GM23338 (cell line): ENCODE measurements at regions not wholly inside any gene's neighbourhood (a gene's known extent, or its start where the extent isn't known, plus 50 kb on each side); places are given as distances from the start of the nearest gene placed in this dataset.

Experiments
- ATAC-seq: fragments of 200-7000 bp; cut with Tn5 transposase; 3 replicates; pipeline ENCODE4 v1.9.1; 2020
- DNase-seq: peaks from one replicate; pipeline ENCODE4 v3.0.0-alpha.2; 2015; ENCODE audit warnings: low spot score
- H2AFZ ChIP-seq: fragments of 200-600 bp; sonication (generic); 2 replicates; pipeline ENCODE4 v1.8.0; 2016; ENCODE audit warnings: antibody characterized with exemption, mild to moderate bottlenecking, moderate library complexity
- H3F3A ChIP-seq: fragments of 200-600 bp; sonication (generic); replicated peaks from 2 replicates; pipeline ENCODE4 v1.8.0; 2017; ENCODE audit warnings: antibody characterized with exemption, mixed run types, low read depth
- H3K27ac ChIP-seq: fragments of 200-600 bp; sonication (generic); 2 replicates; pipeline ENCODE4 v1.6.1; 2016; ENCODE audit warnings: low read depth
- H3K27me3 ChIP-seq: fragments of 200-600 bp; sonication (generic); 2 replicates; pipeline ENCODE4 v1.8.0; 2016; ENCODE audit warnings: mild to moderate bottlenecking, mixed run types, moderate library complexity; ENCODE audit not compliant: insufficient read depth
- H3K36me3 ChIP-seq: fragments of 200-600 bp; sonication (generic); 2 replicates; pipeline ENCODE4 v1.8.0; 2016; ENCODE audit warnings: mild to moderate bottlenecking; ENCODE audit not compliant: insufficient read depth
- H3K4me1 ChIP-seq: fragments of 200-600 bp; sonication (generic); 2 replicates; pipeline ENCODE4 v1.8.0; 2016; ENCODE audit warnings: mild to moderate bottlenecking, moderate library complexity; ENCODE audit not compliant: insufficient read depth
- H3K4me2 ChIP-seq: fragments of 200-600 bp; sonication (generic); 2 replicates; pipeline ENCODE4 v1.7.1; 2017; ENCODE audit warnings: mixed run types
- H3K4me3 ChIP-seq: fragments of 200-600 bp; sonication (generic); 2 replicates; pipeline ENCODE4 v1.6.1; 2016; ENCODE audit warnings: mixed run types
- H3K79me2 ChIP-seq: fragments of 200-600 bp; sonication (generic); replicated peaks from 2 replicates; pipeline ENCODE4 v1.8.0; 2017; ENCODE audit warnings: mild to moderate bottlenecking; ENCODE audit not compliant: insufficient read depth
- H3K9me2 ChIP-seq: fragments of 200-600 bp; sonication (generic); 2 replicates; pipeline ENCODE4 v1.8.0; 2017; ENCODE audit not compliant: insufficient read depth
- H4K20me1 ChIP-seq: fragments of 200-600 bp; sonication (generic); replicated peaks from 2 replicates; pipeline ENCODE4 v1.8.0; 2017; ENCODE audit warnings: mild to moderate bottlenecking; ENCODE audit not compliant: insufficient read depth
- H3K27ac Mint-ChIP-seq: 2 replicates; pipeline ENCODE4 v1.8.0; 2020; ENCODE audit warnings: inconsistent platforms, mild to moderate bottlenecking, moderate library complexity, mixed read lengths
- H3K27me3 Mint-ChIP-seq: 3 replicates; pipeline ENCODE4 v1.8.0; 2022; ENCODE audit warnings: low read depth, mild to moderate bottlenecking, moderate library complexity, mixed read lengths, inconsistent platforms; ENCODE audit not compliant: insufficient read depth, poor library complexity
- H3K36me3 Mint-ChIP-seq: 3 replicates; pipeline ENCODE4 v1.8.0; 2021; ENCODE audit warnings: low read depth, mild to moderate bottlenecking, inconsistent platforms, moderate library complexity, mixed read lengths
- H3K4me1 Mint-ChIP-seq: 3 replicates; pipeline ENCODE4 v1.8.0; 2020; ENCODE audit warnings: mild to moderate bottlenecking, inconsistent platforms, mixed read lengths
- H3K4me3 Mint-ChIP-seq: 3 replicates; pipeline ENCODE4 v1.8.0; 2021; ENCODE audit warnings: moderate library complexity, mild to moderate bottlenecking, inconsistent platforms, mixed read lengths
- H3K9me3 Mint-ChIP-seq: 3 replicates; pipeline ENCODE4 v1.8.0; 2020; ENCODE audit warnings: moderate library complexity, mild to moderate bottlenecking, inconsistent platforms, mixed read lengths
- CREB1 ChIP-seq: fragments of 250-450 bp; sonication (Bioruptor Pico); IDR thresholded peaks from 2 replicates; pipeline ENCODE4 v1.5.0; 2020; ENCODE audit warnings: low read depth, mild to moderate bottlenecking, moderate library complexity
- ETS1 ChIP-seq: IDR thresholded peaks from 2 replicates; pipeline ENCODE4 v1.6.1; 2016; ENCODE audit warnings: antibody characterized with exemption
- EZH2 ChIP-seq: fragments of 200-600 bp; sonication (generic); IDR thresholded peaks from one replicate; pipeline ENCODE4 v1.8.0; 2017; ENCODE audit warnings: antibody characterized with exemption, mild to moderate bottlenecking, low read depth; ENCODE audit not compliant: unreplicated experiment
- EZH2phosphoT487 ChIP-seq: fragments of 200-600 bp; sonication (generic); IDR thresholded peaks from one replicate; pipeline ENCODE4 v1.8.1; 2018; ENCODE audit warnings: antibody characterized with exemption; ENCODE audit not compliant: unreplicated experiment
- JUNB ChIP-seq: IDR thresholded peaks from one replicate; pipeline ENCODE4 v1.6.1; 2016; ENCODE audit warnings: antibody characterized with exemption; ENCODE audit not compliant: unreplicated experiment
- NANOG ChIP-seq: IDR thresholded peaks from 2 replicates; pipeline ENCODE4 v1.6.1; 2016; ENCODE audit warnings: antibody characterized with exemption, borderline replicate concordance
- POLR2AphosphoS5 ChIP-seq: IDR thresholded peaks from 2 replicates; pipeline ENCODE4 v1.6.1; 2016; ENCODE audit warnings: antibody characterized with exemption, low read depth
- STAT1 ChIP-seq: IDR thresholded peaks from one replicate; pipeline ENCODE4 v1.6.1; 2016; ENCODE audit warnings: antibody characterized with exemption; ENCODE audit not compliant: unreplicated experiment
- ZNF114 ChIP-seq: fragments of 250-450 bp; sonication (Bioruptor Pico); IDR thresholded peaks from 2 replicates; pipeline ENCODE4 v1.5.0; 2020; ENCODE audit warnings: mild to moderate bottlenecking, moderate library complexity
- ZNF331 ChIP-seq: fragments of 250-450 bp; sonication (Bioruptor Pico); IDR thresholded peaks from 2 replicates; pipeline ENCODE4 v1.5.0; 2020; ENCODE audit warnings: low read depth, mild to moderate bottlenecking, moderate library complexity
- ZNF462 ChIP-seq: fragments of 250-450 bp; sonication (Bioruptor Pico); IDR thresholded peaks from 2 replicates; pipeline ENCODE4 v1.5.0; 2020; ENCODE audit warnings: mild to moderate bottlenecking, moderate library complexity
- TF ChIP-seq, protein P1 (sequence below): IDR thresholded peaks from one replicate; pipeline ENCODE4 v1.6.1; 2018; ENCODE audit warnings: antibody characterized with exemption; ENCODE audit not compliant: unreplicated experiment
- TF ChIP-seq, protein P2 (sequence below), 2 experiments: fragments of 200-600 bp in 1 of 2; sonication (generic) in 1 of 2; conservative IDR thresholded peaks; 2 replicates each; pipeline versions ENCODE4 v1.5.1 to v1.6.1; 2016 to 2017; ENCODE audit warnings: antibody characterized with exemption in 2 of 2, low read depth in 2 of 2, mild to moderate bottlenecking in 2 of 2, moderate library complexity in 1 of 2

DNA sequence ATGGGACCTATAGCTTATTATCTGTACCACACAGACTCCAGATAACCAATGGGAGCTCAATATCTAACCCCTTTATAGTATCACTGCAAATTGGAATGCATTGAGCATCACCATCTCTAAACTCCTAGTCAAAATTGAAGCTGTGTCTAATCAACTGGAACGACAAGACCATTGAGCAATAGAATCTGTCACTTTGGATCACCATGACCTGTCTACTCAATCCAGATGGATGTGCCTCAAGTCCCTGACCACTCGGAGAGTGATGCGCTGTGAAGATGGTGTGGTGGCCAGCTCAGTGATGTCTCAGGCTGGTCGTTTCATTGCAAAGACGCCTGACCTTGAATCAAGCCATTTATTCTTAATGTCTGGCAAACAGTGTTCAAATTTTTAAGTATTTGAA lies 160.5 kb downstream of the SEMA6D start:
- H3K4me1 ChIP-seq = no peaks in the 10 kb centered on the region
- Mint-ChIP-seq H3K36me3 (no peaks in the 10 kb centered on the region), H3K4me1 (peaks cover 5% of the 10 kb centered on the region; the same call in 1 of the 3 replicates), H3K4me3 (no peak overlapping the region), H3K9me3 (no peaks in the 10 kb centered on the region), H3K27ac (no peak overlapping the region), H3K27me3 (no peaks in the 10 kb centered on the region)
- H3K79me2 ChIP-seq = no peaks in the 10 kb centered on the region
- no peak overlapping the region for H2AFZ ChIP-seq
- TF ChIP-seq ETS1 (no peak), EZH2phosphoT487 (no peak), POLR2AphosphoS5 (no peak), CREB1 (no peak), ZNF331 (no peak), ZNF462 (CRISPR knock-in tag) (no peak), JUNB (no peak), STAT1 (no peak), NANOG (no peak), EZH2 (no peak), ZNF114 (CRISPR knock-in tag) (no peak)
- TF ChIP-seq, protein P1, sequence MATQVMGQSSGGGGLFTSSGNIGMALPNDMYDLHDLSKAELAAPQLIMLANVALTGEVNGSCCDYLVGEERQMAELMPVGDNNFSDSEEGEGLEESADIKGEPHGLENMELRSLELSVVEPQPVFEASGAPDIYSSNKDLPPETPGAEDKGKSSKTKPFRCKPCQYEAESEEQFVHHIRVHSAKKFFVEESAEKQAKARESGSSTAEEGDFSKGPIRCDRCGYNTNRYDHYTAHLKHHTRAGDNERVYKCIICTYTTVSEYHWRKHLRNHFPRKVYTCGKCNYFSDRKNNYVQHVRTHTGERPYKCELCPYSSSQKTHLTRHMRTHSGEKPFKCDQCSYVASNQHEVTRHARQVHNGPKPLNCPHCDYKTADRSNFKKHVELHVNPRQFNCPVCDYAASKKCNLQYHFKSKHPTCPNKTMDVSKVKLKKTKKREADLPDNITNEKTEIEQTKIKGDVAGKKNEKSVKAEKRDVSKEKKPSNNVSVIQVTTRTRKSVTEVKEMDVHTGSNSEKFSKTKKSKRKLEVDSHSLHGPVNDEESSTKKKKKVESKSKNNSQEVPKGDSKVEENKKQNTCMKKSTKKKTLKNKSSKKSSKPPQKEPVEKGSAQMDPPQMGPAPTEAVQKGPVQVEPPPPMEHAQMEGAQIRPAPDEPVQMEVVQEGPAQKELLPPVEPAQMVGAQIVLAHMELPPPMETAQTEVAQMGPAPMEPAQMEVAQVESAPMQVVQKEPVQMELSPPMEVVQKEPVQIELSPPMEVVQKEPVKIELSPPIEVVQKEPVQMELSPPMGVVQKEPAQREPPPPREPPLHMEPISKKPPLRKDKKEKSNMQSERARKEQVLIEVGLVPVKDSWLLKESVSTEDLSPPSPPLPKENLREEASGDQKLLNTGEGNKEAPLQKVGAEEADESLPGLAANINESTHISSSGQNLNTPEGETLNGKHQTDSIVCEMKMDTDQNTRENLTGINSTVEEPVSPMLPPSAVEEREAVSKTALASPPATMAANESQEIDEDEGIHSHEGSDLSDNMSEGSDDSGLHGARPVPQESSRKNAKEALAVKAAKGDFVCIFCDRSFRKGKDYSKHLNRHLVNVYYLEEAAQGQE = no peak
- TF ChIP-seq, protein P2, sequence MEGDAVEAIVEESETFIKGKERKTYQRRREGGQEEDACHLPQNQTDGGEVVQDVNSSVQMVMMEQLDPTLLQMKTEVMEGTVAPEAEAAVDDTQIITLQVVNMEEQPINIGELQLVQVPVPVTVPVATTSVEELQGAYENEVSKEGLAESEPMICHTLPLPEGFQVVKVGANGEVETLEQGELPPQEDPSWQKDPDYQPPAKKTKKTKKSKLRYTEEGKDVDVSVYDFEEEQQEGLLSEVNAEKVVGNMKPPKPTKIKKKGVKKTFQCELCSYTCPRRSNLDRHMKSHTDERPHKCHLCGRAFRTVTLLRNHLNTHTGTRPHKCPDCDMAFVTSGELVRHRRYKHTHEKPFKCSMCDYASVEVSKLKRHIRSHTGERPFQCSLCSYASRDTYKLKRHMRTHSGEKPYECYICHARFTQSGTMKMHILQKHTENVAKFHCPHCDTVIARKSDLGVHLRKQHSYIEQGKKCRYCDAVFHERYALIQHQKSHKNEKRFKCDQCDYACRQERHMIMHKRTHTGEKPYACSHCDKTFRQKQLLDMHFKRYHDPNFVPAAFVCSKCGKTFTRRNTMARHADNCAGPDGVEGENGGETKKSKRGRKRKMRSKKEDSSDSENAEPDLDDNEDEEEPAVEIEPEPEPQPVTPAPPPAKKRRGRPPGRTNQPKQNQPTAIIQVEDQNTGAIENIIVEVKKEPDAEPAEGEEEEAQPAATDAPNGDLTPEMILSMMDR (conservative IDR thresholded peaks at IDR 0.05; ENCODE audit: low read depth in 2 of 2) = no peak
- H3K27ac ChIP-seq = no peak overlapping the region
- H3K4me3 ChIP-seq = no peak overlapping the region
- no peak for ATAC-seq
- H3K27me3 ChIP-seq = peaks cover 45% of the 10 kb centered on the region
- H3F3A ChIP-seq = no peaks in the 10 kb centered on the region
- no peaks in the 10 kb centered on the region for H3K9me2 ChIP-seq
- no peak overlapping the region for H3K4me2 ChIP-seq
- no peaks in the 10 kb centered on the region for H4K20me1 ChIP-seq
- H3K36me3 ChIP-seq = no peaks in the 10 kb centered on the region
- no peak for DNase-seq
